ENCODE measurements at regions not wholly inside any gene's neighbourhood (a gene's known extent, or its start where the extent isn't known, plus 50 kb on each side); places are given as distances from the start of the nearest gene placed in this dataset.

GRCh38 chr3:139110072-139110830 is 65.6 kb upstream of the PRR23C start:
- no peak for TF ChIP-seq POLR2A (IDR thresholded peaks at IDR 0.05)
- no peak for TF ChIP-seq CTCF (IDR thresholded peaks at IDR 0.05)
